Activated T-helper 17 cell treated with anti-CD3 and anti-CD28 coated beads, Interleukin-2, amount 50 U/mL, for 72 hours (primary cell): ENCODE measurements at regions not wholly inside any gene's neighbourhood (a gene's known extent, or its start where the extent isn't known, plus 50 kb on each side); places are given as distances from the start of the nearest gene placed in this dataset.

Experiments used
- ATAC-seq: fragments of 150-1000 bp; cut with Tn5 transposase; replicated peaks from 2 replicates; pipeline ENCODE4 v1.10.0; 2021; ENCODE audit warnings: mild to moderate bottlenecking, moderate library complexity
- H3K27ac Mint-ChIP-seq: one replicate; pipeline ENCODE4 v1.8.0; 2022; ENCODE audit warnings: mixed read lengths
- H3K27me3 Mint-ChIP-seq: one replicate; pipeline ENCODE4 v1.8.0; 2022; ENCODE audit warnings: mixed read lengths
- H3K36me3 Mint-ChIP-seq: one replicate; pipeline ENCODE4 v1.8.0; 2022; ENCODE audit warnings: low read depth, mild to moderate bottlenecking, mixed read lengths
- H3K4me1 Mint-ChIP-seq: one replicate; pipeline ENCODE4 v1.8.0; 2022; ENCODE audit warnings: mixed read lengths
- H3K4me3 Mint-ChIP-seq: one replicate; pipeline ENCODE4 v1.8.0; 2022; ENCODE audit warnings: mild to moderate bottlenecking, mixed read lengths
- H3K9me3 Mint-ChIP-seq: one replicate; pipeline ENCODE4 v1.8.0; 2022; ENCODE audit warnings: mixed read lengths

DNA sequence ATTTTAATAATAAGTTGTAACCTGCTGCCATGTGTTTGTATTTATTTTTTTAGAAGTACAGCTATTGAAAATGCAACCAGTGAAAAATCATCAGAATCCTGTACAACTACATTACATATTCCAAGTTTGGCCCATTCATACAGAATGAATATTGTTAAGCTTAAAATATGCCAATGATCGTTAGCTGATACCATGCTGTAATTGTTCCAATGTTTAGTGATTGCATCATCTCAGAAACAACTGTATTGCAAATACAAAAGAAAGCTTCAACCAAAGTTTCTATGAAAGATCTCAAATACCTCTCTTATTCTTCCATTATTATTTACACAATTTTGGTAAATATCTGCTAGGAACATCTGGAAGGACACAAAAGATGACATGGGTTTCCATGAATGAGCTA, 51.6 kb upstream of the ALCAM start:
- Mint-ChIP-seq H3K9me3 (no peaks in the 10 kb centered on the region), H3K27ac (no peak overlapping the region), H3K27me3 (no peaks in the 10 kb centered on the region), H3K36me3 (no peaks in the 10 kb centered on the region), H3K4me3 (no peak overlapping the region), H3K4me1 (no peaks in the 10 kb centered on the region)
- no peak for ATAC-seq

DNA sequence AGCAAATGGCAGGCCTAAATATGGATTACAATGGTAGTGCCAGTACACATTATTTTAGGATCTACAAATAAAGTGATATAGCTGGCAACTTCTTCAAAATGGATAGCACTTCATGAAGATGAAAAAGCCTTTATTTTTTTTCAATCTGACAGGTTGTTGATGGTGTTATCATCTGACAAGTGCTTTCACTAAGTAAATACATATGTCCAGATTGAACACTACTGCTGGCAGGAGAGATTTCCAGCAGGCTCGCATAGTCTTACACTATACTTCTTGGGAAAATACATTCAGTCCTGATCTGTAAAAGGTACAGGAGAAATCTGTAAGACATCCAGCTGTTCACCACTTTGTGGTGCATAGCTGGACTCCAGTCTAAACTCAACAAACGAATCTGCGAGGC, 50.9 kb upstream of the ALCAM start:
- Mint-ChIP-seq H3K4me1 (no peaks in the 10 kb centered on the region), H3K27me3 (no peaks in the 10 kb centered on the region), H3K4me3 (no peak overlapping the region), H3K9me3 (no peaks in the 10 kb centered on the region), H3K36me3 (no peaks in the 10 kb centered on the region), H3K27ac (no peak overlapping the region)
- no peak for ATAC-seq

DNA sequence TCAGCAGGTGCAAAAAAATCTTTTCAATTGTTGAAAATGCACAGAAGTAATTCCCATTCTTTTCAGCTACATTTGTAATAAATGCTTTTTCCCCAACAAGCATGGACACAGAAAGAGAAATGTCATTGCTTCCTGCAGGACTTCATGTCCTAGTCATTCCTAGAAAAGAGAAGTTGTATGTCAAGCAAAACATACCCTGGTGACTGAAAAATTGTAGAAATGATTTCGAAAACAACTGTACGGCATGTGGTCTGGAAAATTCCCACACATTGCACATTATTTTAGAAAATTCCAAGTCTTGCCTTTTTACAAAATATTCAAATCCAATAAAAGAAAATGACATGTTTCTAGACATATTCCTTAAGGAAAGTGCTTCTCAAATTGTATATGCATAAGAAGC, 50.4 kb upstream of the ALCAM start:
- no peaks in the 10 kb centered on the region for H3K4me1 Mint-ChIP-seq
- no peak overlapping the region for H3K27ac Mint-ChIP-seq
- no peak overlapping the region for H3K4me3 Mint-ChIP-seq
- H3K27me3 Mint-ChIP-seq, result no peaks in the 10 kb centered on the region
- no peak for ATAC-seq
- no peaks in the 10 kb centered on the region for H3K9me3 Mint-ChIP-seq
- H3K36me3 Mint-ChIP-seq, result no peaks in the 10 kb centered on the region
